K562 (cell line): ENCODE measurements at regions not wholly inside any gene's neighbourhood (a gene's known extent, or its start where the extent isn't known, plus 50 kb on each side); places are given as distances from the start of the nearest gene placed in this dataset.

Experiments
- ATAC-seq: fragments of 200-7000 bp; cut with Tn5 transposase; 3 replicates; pipeline ENCODE4 v1.9.1; 2020; ENCODE audit warnings: moderate library complexity
- BruUV-seq: library from RNA; stranded (reverse); fragments of 400-500 nt; replicated peaks from 2 replicates; lab custom pipeline; 2021; lab: Mats Ljungman, UMichigan
- CTCF ChIA-PET: fragments of 300-600 bp; formaldehyde crosslinking; extraction: SDS; loops from one replicate; lab custom pipeline; 2021; ENCODE audit warnings: low intra/inter-chr PET ratio; lab: Yijun Ruan, JAX
- POLR2A ChIA-PET: fragments of 300-600, 350-650 bp; sonication (Branson Sonifier 250); formaldehyde crosslinking; extraction: SDS; loops from one replicate; lab custom pipeline; 2021; ENCODE audit warnings: antibody characterized with exemption, inconsistent platforms; lab: Yijun Ruan, JAX
- DNase-seq, 4 experiments: peaks; one replicate each; pipeline versions ENCODE4 v3.0.0 to v3.0.0-alpha.2; 2011 to 2018; ENCODE audit warnings: low spot score in 3 of 4, mixed read lengths in 3 of 4; ENCODE audit errors: extremely low read depth in 1 of 4
- FAIRE-seq: peaks from 2 replicates; lab custom pipeline; 2011; peaks lifted over from hg19 to GRCh38; lab: Jason Lieb, UNC
- H2AFZ ChIP-seq: 2 replicates; pipeline ENCODE4 v1.6.0; 2011; ENCODE audit warnings: low read depth, low read length, control low read depth, inconsistent platforms
- H3K27ac ChIP-seq: fragments of 200-600 bp; 3 replicates; pipeline ENCODE4 v1.8.0; 2011; ENCODE audit warnings: low read depth, mild to moderate bottlenecking, control low read depth, inconsistent platforms, low read length, moderate library complexity, mixed read lengths; ENCODE audit errors: extremely low read depth
- H3K27me3 ChIP-seq, 2 experiments: fragments of 300-600 bp in 1 of 2; 2 replicates in 1 of 2; 3 replicates in 1 of 2; pipeline versions ENCODE4 v1.6.0 to v1.8.0; 2011; ENCODE audit warnings: inconsistent platforms in 2 of 2, low read length in 2 of 2, mild to moderate bottlenecking in 1 of 2, mixed read lengths in 1 of 2, moderate library complexity in 1 of 2; ENCODE audit not compliant: control insufficient read depth in 2 of 2, insufficient read depth in 2 of 2
- H3K36me3 ChIP-seq: fragments of 300-600 bp; 3 replicates; pipeline ENCODE4 v1.8.0; 2011; ENCODE audit warnings: mild to moderate bottlenecking, low read length, inconsistent platforms; ENCODE audit not compliant: control insufficient read depth, insufficient read depth
- H3K4me1 ChIP-seq, 2 experiments: fragments of 200-600 bp in 1 of 2; replicated peaks in 1 of 2; 2 replicates in 1 of 2; 3 replicates in 1 of 2; pipeline versions ENCODE4 v1.5.1 to v1.8.0; 2011; ENCODE audit warnings: inconsistent platforms in 2 of 2, low read length in 2 of 2, mild to moderate bottlenecking in 1 of 2, mixed read lengths in 1 of 2, moderate library complexity in 1 of 2; ENCODE audit not compliant: control insufficient read depth in 2 of 2, insufficient read depth in 2 of 2
- H3K4me2 ChIP-seq: 2 replicates; pipeline ENCODE4 v1.6.1; 2011; ENCODE audit warnings: low read length, control low read depth, inconsistent platforms, mixed read lengths; ENCODE audit not compliant: insufficient read depth
- H3K4me3 ChIP-seq: fragments of 200-600 bp; sonication (generic), shearing (Covaris generic); 2 replicates; pipeline ENCODE4 v1.5.1; 2016; ENCODE audit warnings: control low read depth, inconsistent platforms
- H3K79me2 ChIP-seq: fragments of 200-600 bp; 3 replicates; pipeline ENCODE4 v1.8.0; 2011; ENCODE audit warnings: low read length, inconsistent platforms; ENCODE audit not compliant: control insufficient read depth, insufficient read depth
- H3K9ac ChIP-seq, 2 experiments: 2 replicates each; pipeline versions ENCODE4 v1.6.0 to v1.6.1; 2011; ENCODE audit warnings: low read depth in 2 of 2, low read length in 2 of 2, control low read depth in 1 of 2, inconsistent platforms in 1 of 2, mild to moderate bottlenecking in 1 of 2, mixed read lengths in 1 of 2; ENCODE audit not compliant: insufficient read depth in 1 of 2
- H3K9me1 ChIP-seq: one replicate; pipeline ENCODE4 v1.6.0; 2011; ENCODE audit warnings: inconsistent platforms, mild to moderate bottlenecking, low read length, moderate library complexity; ENCODE audit not compliant: control insufficient read depth, insufficient read depth
- H3K9me3 ChIP-seq: replicated peaks from 2 replicates; pipeline ENCODE4 v1.5.1; 2011; ENCODE audit warnings: low read depth, low read length, inconsistent platforms; ENCODE audit not compliant: control insufficient read depth, insufficient read depth
- H4K20me1 ChIP-seq: replicated peaks from 2 replicates; pipeline ENCODE4 v1.6.1; 2011; ENCODE audit warnings: low read length, inconsistent platforms, mixed read lengths; ENCODE audit not compliant: control insufficient read depth, insufficient read depth
- BDP1 ChIP-seq: IDR thresholded peaks from 3 replicates; pipeline ENCODE4 v1.6.1; 2011; ENCODE audit not compliant: insufficient read length, insufficient read depth
- HNRNPK ChIP-seq: fragments of 200-400 bp; formaldehyde crosslinking; IDR thresholded peaks from one replicate; pipeline ENCODE4 v1.6.1; 2018; ENCODE audit warnings: mild to moderate bottlenecking, low read depth, low read length; ENCODE audit not compliant: poor library complexity, severe bottlenecking
- KLF1 ChIP-seq: fragments of 450-650 bp; IDR thresholded peaks from 2 replicates; pipeline ENCODE4 v1.6.1; 2016; ENCODE audit warnings: missing genetic modification characterization, missing compliant biosample characterization
- MYNN ChIP-seq, 2 experiments: sonication (generic); formaldehyde crosslinking in 1 of 2; IDR thresholded peaks; 2 replicates each; pipeline versions ENCODE4 v1.5.0 to v1.6.1; 2016 to 2020; ENCODE audit warnings: antibody characterized with exemption in 1 of 2, missing genetic modification reagents in 1 of 2
- NBN ChIP-seq: fragments of 450-650 bp; IDR thresholded peaks from 2 replicates; pipeline ENCODE4 v1.6.1; 2016; ENCODE audit warnings: low read depth, mild to moderate bottlenecking
- NEUROD1 ChIP-seq: fragments of 150-350 bp; IDR thresholded peaks from 2 replicates; pipeline ENCODE4 v1.6.1; 2014; ENCODE audit warnings: borderline replicate concordance, low read length, low read depth; ENCODE audit not compliant: partially characterized antibody
- PHF8 ChIP-seq: fragments of 200-600 bp; sonication (generic); IDR thresholded peaks from 2 replicates; pipeline ENCODE4 v1.6.1; 2012; ENCODE audit warnings: mixed run types, mild to moderate bottlenecking, inconsistent platforms, low read length, moderate library complexity, borderline replicate concordance
- POLR3A ChIP-seq: IDR thresholded peaks from 2 replicates; pipeline ENCODE4 v1.6.1; 2011; ENCODE audit warnings: borderline replicate concordance, mild to moderate bottlenecking, moderate library complexity; ENCODE audit not compliant: insufficient read length, insufficient read depth; ENCODE audit errors: extremely low read depth
- RNF2 ChIP-seq: sonication (generic); IDR thresholded peaks from 2 replicates; pipeline ENCODE4 v1.6.1; 2016
- SETDB1 ChIP-seq: IDR thresholded peaks from one replicate; pipeline ENCODE4 v1.6.1; 2012; ENCODE audit warnings: low read length, control low read depth, inconsistent platforms
- SMARCA5 ChIP-seq: fragments of 450-650 bp; IDR thresholded peaks from 2 replicates; pipeline ENCODE4 v1.6.1; 2016
- TEAD1 ChIP-seq, 2 experiments: fragments of 450-650 bp in 1 of 2; sonication (generic) in 1 of 2; formaldehyde crosslinking; IDR thresholded peaks; 2 replicates each; pipeline versions ENCODE4 v1.4.0 to v1.8.0; 2020 to 2022; ENCODE audit warnings: mild to moderate bottlenecking in 2 of 2, missing genetic modification reagents in 1 of 2
- YY1 ChIP-seq, 3 experiments: IDR thresholded peaks; 2 replicates each; pipeline ENCODE4 v1.6.1; 2011; ENCODE audit warnings: low read length in 2 of 3, mild to moderate bottlenecking in 2 of 3, moderate library complexity in 2 of 3, borderline replicate concordance in 1 of 3, control low read depth in 1 of 3, low read depth in 1 of 3; ENCODE audit not compliant: insufficient read depth in 3 of 3, insufficient replicate concordance in 2 of 3, control insufficient read depth in 1 of 3, insufficient read length in 1 of 3; ENCODE audit errors: extremely low read depth in 1 of 3
- ZC3H8 ChIP-seq: fragments of 450-650 bp; IDR thresholded peaks from 2 replicates; pipeline ENCODE4 v1.6.1; 2017
- ZNF12 ChIP-seq: sonication (generic); formaldehyde crosslinking; IDR thresholded peaks from 2 replicates; pipeline ENCODE4 v1.4.0; 2020; ENCODE audit warnings: mild to moderate bottlenecking, missing genetic modification reagents
- ZNF311 ChIP-seq: fragments of 250-450 bp; sonication (Bioruptor Pico); IDR thresholded peaks from 2 replicates; pipeline ENCODE4 v1.4.0; 2020; ENCODE audit warnings: mild to moderate bottlenecking, moderate library complexity
- ZNF444 ChIP-seq: fragments of 250-450 bp; sonication (Bioruptor Pico); IDR thresholded peaks from 2 replicates; pipeline ENCODE4 v1.4.0; 2020; ENCODE audit warnings: mild to moderate bottlenecking, moderate library complexity
- WGBS: fragments of 100-300 bp; shearing (Covaris generic); methylation state at CpG from one replicate; pipeline ENCODE4 v1.1.6; 2016; ENCODE audit warnings: low coverage, mixed read lengths; ENCODE audit not compliant: insufficient coverage; ENCODE audit errors: missing lambda C conversion rate; 5-methylcytosine and 5-hydroxymethylcytosine counted together
- in situ Hi-C: fragments of 300-500 bp; cut with MboI; formaldehyde crosslinking; loops from 4 replicates; pipeline ENCODE4 v1.15.0; 2018; ENCODE audit warnings: inconsistent platforms, mixed read lengths
- intact Hi-C: fragments of 100-400 bp; cut with micrococcal nuclease; formaldehyde crosslinking; loops from 2 replicates; pipeline ENCODE4 v1.14.2; 2022
- TF ChIP-seq, protein P1 (sequence below): conservative IDR thresholded peaks from 2 replicates; pipeline ENCODE4 v1.6.1; 2011; ENCODE audit warnings: low read depth, mild to moderate bottlenecking, low read length; ENCODE audit not compliant: control insufficient read depth
- TF ChIP-seq, protein P2 (sequence below): sonication (generic); formaldehyde crosslinking; IDR thresholded peaks from 2 replicates; pipeline ENCODE4 v1.8.1; 2023; ENCODE audit warnings: mild to moderate bottlenecking, missing genetic modification reagents

DNA sequence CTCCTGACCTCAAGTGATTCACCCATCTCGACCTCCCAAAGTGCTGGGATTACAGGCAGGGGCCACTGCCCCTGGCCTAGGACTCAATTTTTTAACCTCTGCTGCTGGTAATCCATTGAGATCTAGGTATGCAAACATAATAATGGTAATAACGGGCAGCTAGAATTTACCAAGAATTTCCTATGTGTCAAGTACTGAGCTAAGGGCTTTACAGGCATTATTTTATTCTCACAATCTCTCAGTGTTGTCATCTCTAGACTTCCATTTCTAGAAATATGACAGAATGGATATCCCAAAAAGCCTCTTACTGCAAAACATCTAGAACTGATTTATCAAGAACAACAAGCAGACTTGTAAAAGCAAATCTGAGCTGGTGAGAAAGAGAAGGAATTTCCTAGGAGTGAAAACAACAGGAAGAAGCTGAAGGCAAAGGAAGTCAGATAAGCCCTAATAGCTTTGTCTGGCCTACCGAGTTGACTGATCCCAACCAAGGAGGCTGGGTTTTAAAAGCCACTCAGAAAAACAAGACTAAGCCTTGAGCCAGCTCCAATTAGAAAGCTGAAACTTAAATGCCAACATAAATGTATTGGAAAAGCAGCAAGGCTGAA, 70.6 kb downstream of the CCDC71L start:
- Histone ChIP-seq H3K4me2 (no peak overlapping the region), H3K4me3 (no peak overlapping the region), H4K20me1 (no peaks in the 10 kb centered on the region), H2AFZ (peak overlapping the region; percentile 66), H3K36me3 (no peaks in the 10 kb centered on the region), H3K9me1 (peaks cover 4% of the 10 kb centered on the region), H3K27me3 (no peaks in the 10 kb centered on the region), H3K27ac (peak overlapping the region; percentile 18; the same call in 1 of the 3 replicates), H3K79me2 (no peaks in the 10 kb centered on the region), H3K9ac (no peak overlapping the region), H3K4me1 (peaks cover 8 to 48% of the 10 kb centered on the region in 2 experiments), H3K9me3 (no peaks in the 10 kb centered on the region)
- no TSS peak for BruUV-seq
- FAIRE-seq (peak; percentile 51), DNase-seq (peak in 3 of 4 experiments; percentile 23 to 70 (median 63)), ATAC-seq (peak; percentile 51)
- WGBS: 9% methylated on average over 3 of the region's 3 CpGs
- CTCF ChIA-PET: no interaction called here
- intact Hi-C loops (no loop called here), in situ Hi-C loops (no loop called here)
- POLR2A ChIA-PET: interaction anchor here (0.7 to 2.9 kb wide), 5 partner anchors 8 to 186 kb away, joined by 3 to 20 read pairs (median 5); no protein-coding TSS in a partner anchor
- no peak for TF ChIP-seq KLF1
- no peak for TF ChIP-seq HNRNPK
- TF ChIP-seq SMARCA5: no peak
- TF ChIP-seq, protein P1, sequence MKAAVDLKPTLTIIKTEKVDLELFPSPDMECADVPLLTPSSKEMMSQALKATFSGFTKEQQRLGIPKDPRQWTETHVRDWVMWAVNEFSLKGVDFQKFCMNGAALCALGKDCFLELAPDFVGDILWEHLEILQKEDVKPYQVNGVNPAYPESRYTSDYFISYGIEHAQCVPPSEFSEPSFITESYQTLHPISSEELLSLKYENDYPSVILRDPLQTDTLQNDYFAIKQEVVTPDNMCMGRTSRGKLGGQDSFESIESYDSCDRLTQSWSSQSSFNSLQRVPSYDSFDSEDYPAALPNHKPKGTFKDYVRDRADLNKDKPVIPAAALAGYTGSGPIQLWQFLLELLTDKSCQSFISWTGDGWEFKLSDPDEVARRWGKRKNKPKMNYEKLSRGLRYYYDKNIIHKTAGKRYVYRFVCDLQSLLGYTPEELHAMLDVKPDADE: no peak
- no peak for TF ChIP-seq ZNF444 (CRISPR knock-in tag)
- TF ChIP-seq MYNN (IDR thresholded peaks at IDR 0.05): no peak
- no peak for TF ChIP-seq MYNN (CRISPR knock-in tag; IDR thresholded peaks at IDR 0.05)
- 0 out of 2 replicates have a peak, but pooled peaks have one; percentile 25 for TF ChIP-seq NBN
- no peak for TF ChIP-seq YY1 (IDR thresholded peaks at IDR 0.05; ENCODE audit: borderline replicate concordance in 1 of 3, control insufficient read depth in 1 of 3, extremely low read depth in 1 of 3, insufficient read depth in 3 of 3, insufficient read length in 1 of 3, insufficient replicate concordance in 2 of 3, low read depth in 1 of 3, low read length in 2 of 3)
- no peak for TF ChIP-seq POLR3A
- no peak for TF ChIP-seq TEAD1 (CRISPR knock-in tag; IDR thresholded peaks at IDR 0.05)
- TF ChIP-seq RNF2: 0 out of 2 replicates have a peak, but pooled peaks have one; percentile 48
- no peak for TF ChIP-seq ZNF12 (CRISPR knock-in tag)
- TF ChIP-seq SETDB1: no peak
- TF ChIP-seq NEUROD1: no peak
- TF ChIP-seq, protein P2, sequence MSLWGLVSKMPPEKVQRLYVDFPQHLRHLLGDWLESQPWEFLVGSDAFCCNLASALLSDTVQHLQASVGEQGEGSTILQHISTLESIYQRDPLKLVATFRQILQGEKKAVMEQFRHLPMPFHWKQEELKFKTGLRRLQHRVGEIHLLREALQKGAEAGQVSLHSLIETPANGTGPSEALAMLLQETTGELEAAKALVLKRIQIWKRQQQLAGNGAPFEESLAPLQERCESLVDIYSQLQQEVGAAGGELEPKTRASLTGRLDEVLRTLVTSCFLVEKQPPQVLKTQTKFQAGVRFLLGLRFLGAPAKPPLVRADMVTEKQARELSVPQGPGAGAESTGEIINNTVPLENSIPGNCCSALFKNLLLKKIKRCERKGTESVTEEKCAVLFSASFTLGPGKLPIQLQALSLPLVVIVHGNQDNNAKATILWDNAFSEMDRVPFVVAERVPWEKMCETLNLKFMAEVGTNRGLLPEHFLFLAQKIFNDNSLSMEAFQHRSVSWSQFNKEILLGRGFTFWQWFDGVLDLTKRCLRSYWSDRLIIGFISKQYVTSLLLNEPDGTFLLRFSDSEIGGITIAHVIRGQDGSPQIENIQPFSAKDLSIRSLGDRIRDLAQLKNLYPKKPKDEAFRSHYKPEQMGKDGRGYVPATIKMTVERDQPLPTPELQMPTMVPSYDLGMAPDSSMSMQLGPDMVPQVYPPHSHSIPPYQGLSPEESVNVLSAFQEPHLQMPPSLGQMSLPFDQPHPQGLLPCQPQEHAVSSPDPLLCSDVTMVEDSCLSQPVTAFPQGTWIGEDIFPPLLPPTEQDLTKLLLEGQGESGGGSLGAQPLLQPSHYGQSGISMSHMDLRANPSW: no peak
- no peak for TF ChIP-seq BDP1
- TF ChIP-seq ZC3H8: no peak
- no peak for TF ChIP-seq PHF8
- TF ChIP-seq ZNF311 (CRISPR knock-in tag): 0 out of 2 replicates have a peak, but pooled peaks have one; percentile 29
